Thyroid gland (tissue), 4 donors: ENCODE measurements at regions not wholly inside any gene's neighbourhood (a gene's known extent, or its start where the extent isn't known, plus 50 kb on each side); places are given as distances from the start of the nearest gene placed in this dataset.

Experiments used
- DNase-seq, 2 donors: peaks; one replicate each; pipeline ENCODE4 v3.0.0-alpha.2; 2019
- H3K27ac ChIP-seq, 3 donors: fragments of 200-600 bp; sonication (generic); 1 replicate in 2 of 3; 2 replicates in 1 of 3; pipeline ENCODE4 v1.5.1; 2016 to 2019; ENCODE audit warnings: mild to moderate bottlenecking in 1 of 3, moderate library complexity in 1 of 3
- H3K27me3 ChIP-seq: fragments of 200-600 bp; sonication (generic); one replicate; pipeline ENCODE4 v1.5.1; 2019
- H3K36me3 ChIP-seq, 2 donors: fragments of 200-600 bp; sonication (generic); one replicate each; pipeline ENCODE4 v1.5.1; 2016 to 2019
- H3K4me1 ChIP-seq, 2 donors: fragments of 200-600 bp; sonication (generic); one replicate each; pipeline ENCODE4 v1.5.1; 2017 to 2019
- H3K4me3 ChIP-seq, 3 donors: fragments of 200-600 bp; sonication (generic); replicated peaks in 1 of 3; 1 replicate in 2 of 3; 2 replicates in 1 of 3; pipeline ENCODE4 v1.5.1; 2016; ENCODE audit warnings: mild to moderate bottlenecking in 1 of 3
- H3K9me3 ChIP-seq: fragments of 200-600 bp; sonication (generic); one replicate; pipeline ENCODE4 v1.5.1; 2017
- CTCF ChIP-seq, 6 experiments: fragments of 200-600 bp in 3 of 6; fragments of 450-650 bp in 3 of 6; sonication (generic) in 3 of 6; IDR thresholded peaks; one replicate each; pipeline ENCODE4 v1.5.1; 2016 to 2019; ENCODE audit warnings: antibody characterized with exemption in 6 of 6, mild to moderate bottlenecking in 2 of 6, inconsistent platforms in 1 of 6, moderate library complexity in 1 of 6
- POLR2A ChIP-seq, 2 donors: fragments of 450-650 bp; IDR thresholded peaks; one replicate each; pipeline ENCODE4 v1.6.1; 2017; ENCODE audit warnings: antibody characterized with exemption in 2 of 2, mild to moderate bottlenecking in 2 of 2, moderate library complexity in 1 of 2
- WGBS, 2 donors: methylation state at CpG; one replicate each; pipeline ENCODE4 v1.1.5; 2017; 5-methylcytosine and 5-hydroxymethylcytosine counted together
- intact Hi-C: fragments of 100-400 bp; cut with DNase I; formaldehyde crosslinking; loops from one replicate; pipeline ENCODE4 v1.15.1; 2023

DNA sequence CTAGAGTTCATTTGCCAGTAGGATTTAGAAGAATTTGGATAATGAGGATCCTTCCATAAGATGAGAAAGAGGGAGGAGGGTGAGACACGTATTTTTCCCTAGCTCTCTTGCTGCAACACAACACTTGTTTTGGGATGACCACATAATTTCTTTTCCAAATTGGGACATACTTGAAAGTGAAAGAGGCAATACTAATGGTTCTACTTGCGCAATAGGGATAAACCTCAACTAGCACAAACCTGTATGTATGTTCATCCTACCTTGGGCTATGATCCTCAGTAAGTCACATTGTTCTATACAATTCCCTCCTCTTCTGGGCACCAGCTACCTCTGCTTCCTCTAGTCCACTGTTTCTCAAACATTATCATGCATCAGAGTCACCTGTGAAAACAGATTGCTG, 1208.8 kb upstream of the LRRTM1 start:
- intact Hi-C loops = no loop called here
- TF ChIP-seq CTCF (IDR thresholded peaks at IDR 0.05) (no peak), POLR2A (IDR thresholded peaks at IDR 0.05) (no peak)
- Histone ChIP-seq H3K27ac (no peak overlapping the region), H3K36me3 (no peaks in the 10 kb centered on the region), H3K27me3 (no peaks in the 10 kb centered on the region), H3K9me3 (no peaks in the 10 kb centered on the region), H3K4me3 (no peak overlapping the region), H3K4me1 (no peaks in the 10 kb centered on the region)
- 80 to 88% methylated on average over 2 of the region's 2 CpGs for WGBS, 2 donors
- DNase-seq = no peak

- Histone ChIP-seq H3K27me3 (no peaks in the 10 kb centered on the region), H3K9me3 (no peaks in the 10 kb centered on the region), H3K27ac (no peak overlapping the region), H3K4me3 (no peak overlapping the region), H3K4me1 (no peaks in the 10 kb centered on the region), H3K36me3 (no peaks in the 10 kb centered on the region)
- no peak for DNase-seq
- TF ChIP-seq POLR2A (IDR thresholded peaks at IDR 0.05) (no peak), CTCF (IDR thresholded peaks at IDR 0.05) (no peak)
- intact Hi-C loops = no loop called here
- WGBS, 2 donors = 75 to 87% methylated on average over 2 of the region's 2 CpGs
These were observed 1201.0 kb upstream of the LRRTM1 start for GRCh38 chr2:81505586-81505985.

DNA sequence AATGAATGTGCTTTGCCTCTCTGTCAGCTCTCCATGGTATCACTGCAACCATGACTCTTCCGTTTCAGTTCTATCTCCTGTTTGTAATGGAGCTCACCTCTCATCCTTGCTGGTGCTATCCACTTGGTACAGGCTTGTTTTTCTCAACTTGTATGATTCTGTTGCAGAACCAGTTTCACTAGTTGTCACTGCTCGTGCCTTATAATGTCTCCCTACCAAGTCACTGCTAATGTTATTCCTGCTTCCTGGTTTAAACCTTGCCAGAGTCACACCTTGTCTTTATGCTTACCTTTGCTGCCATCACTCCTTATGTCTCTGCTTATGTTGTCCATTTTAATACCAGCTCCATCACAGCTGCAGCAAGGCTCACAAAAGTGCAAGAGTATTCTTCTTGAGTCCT, 1191.0 kb upstream of the LRRTM1 start:
- Histone ChIP-seq H3K4me1 (no peaks in the 10 kb centered on the region), H3K9me3 (no peaks in the 10 kb centered on the region), H3K4me3 (no peak overlapping the region), H3K36me3 (no peaks in the 10 kb centered on the region), H3K27ac (no peak overlapping the region), H3K27me3 (no peaks in the 10 kb centered on the region)
- intact Hi-C loops = no loop called here
- no peak for DNase-seq
- WGBS, 2 donors = 57 to 77% methylated on average over 2 of the region's 2 CpGs
- no peak for TF ChIP-seq POLR2A (IDR thresholded peaks at IDR 0.05)
- no peak for TF ChIP-seq CTCF (IDR thresholded peaks at IDR 0.05)

- Histone ChIP-seq H3K27ac (no peak overlapping the region), H3K4me1 (no peaks in the 10 kb centered on the region), H3K4me3 (no peak overlapping the region), H3K27me3 (no peaks in the 10 kb centered on the region), H3K36me3 (no peaks in the 10 kb centered on the region), H3K9me3 (no peaks in the 10 kb centered on the region)
- intact Hi-C loops = no loop called here
- TF ChIP-seq CTCF (IDR thresholded peaks at IDR 0.05) (no peak), POLR2A (IDR thresholded peaks at IDR 0.05) (no peak)
- WGBS, 2 donors = 80 to 91% methylated on average over 4 of the region's 4 CpGs
- DNase-seq = no peak
These were observed 1178.7 kb upstream of the LRRTM1 start for GRCh38 chr2:81483254-81483653.

GRCh38 chr2:81481994-81482368, 1177.4 kb upstream of the LRRTM1 start:
- Histone ChIP-seq H3K27me3 (no peaks in the 10 kb centered on the region), H3K36me3 (no peaks in the 10 kb centered on the region), H3K4me3 (no peak overlapping the region), H3K9me3 (no peaks in the 10 kb centered on the region), H3K27ac (no peak overlapping the region), H3K4me1 (no peaks in the 10 kb centered on the region)
- intact Hi-C loops = no loop called here
- 81 to 87% methylated on average over 5 of the region's 5 CpGs for WGBS, 2 donors
- TF ChIP-seq POLR2A (IDR thresholded peaks at IDR 0.05) (no peak), CTCF (IDR thresholded peaks at IDR 0.05) (no peak)
- no peak for DNase-seq
